ENCODE measurements at regions not wholly inside any gene's neighbourhood (a gene's known extent, or its start where the extent isn't known, plus 50 kb on each side); places are given as distances from the start of the nearest gene placed in this dataset.

DNA sequence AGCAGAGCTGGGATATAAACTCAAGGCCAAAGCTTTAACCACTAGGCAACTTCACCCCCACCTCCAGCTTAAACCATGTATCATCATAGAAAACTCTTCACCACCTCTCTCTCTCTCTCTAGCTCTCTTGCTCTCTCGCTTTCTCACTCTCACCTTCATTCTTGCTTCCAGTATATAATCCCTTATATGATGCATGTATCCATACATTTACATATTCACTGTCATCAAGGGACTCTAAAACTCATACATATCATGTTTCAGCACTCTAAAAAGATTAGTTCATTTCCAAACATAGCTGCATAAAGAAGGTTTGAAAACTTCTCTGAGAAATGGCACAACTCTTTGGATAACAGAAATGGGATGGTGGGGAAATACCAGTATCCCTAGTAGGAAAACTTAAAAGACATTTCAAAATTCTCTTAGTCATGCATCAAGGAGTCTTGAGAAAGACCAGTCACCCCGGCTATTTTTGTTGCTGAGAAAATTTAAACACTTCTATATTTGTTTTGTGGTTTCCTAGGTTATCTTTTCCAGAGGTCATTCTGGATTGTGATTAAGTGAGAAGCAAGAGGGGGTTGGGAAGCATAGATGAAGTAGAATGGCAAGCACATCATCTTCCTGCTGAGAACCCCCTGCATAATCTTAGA is 447.8 kb upstream of the THBS1 start:
- in situ Hi-C loops (cut with HindIII; ENCODE audit: low pct_unique_long_range_greater_than_20kb, low sequenced_read_pairs) = no loop called here

DNA sequence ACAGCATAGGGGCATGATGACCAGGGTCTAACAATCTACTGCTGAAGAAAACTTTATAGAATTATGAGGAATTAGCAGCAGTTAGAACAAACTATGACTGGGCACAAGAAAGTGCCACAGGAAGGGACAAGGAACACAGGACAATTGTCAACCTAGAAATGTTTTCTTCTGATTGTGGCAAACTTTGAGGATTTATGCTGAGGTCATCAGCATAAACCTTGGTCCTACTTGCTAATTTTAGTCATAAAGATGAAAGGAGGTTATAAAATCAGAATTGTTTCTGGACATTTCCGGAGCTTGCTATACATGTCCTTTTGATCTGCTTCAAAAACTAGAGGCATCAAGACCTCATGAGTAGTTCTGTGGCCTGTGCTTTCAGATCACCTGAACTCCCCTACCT is 446.6 kb upstream of the THBS1 start:
- Histone ChIP-seq H3K9me3 (ENCODE audit: control insufficient read depth, insufficient read depth, low read depth, low read length) (0 out of 2 replicates have a peak, but pooled peaks cover 6% of the 10 kb centered on the region), H3K27ac (ENCODE audit: low read length) (peak overlapping the region; percentile 21; the same call in 1 of the 2 replicates), H3K27me3 (ENCODE audit: control insufficient read depth, insufficient read depth, low read length) (no peaks in the 10 kb centered on the region), H3K4me1 (ENCODE audit: control insufficient read depth, insufficient read depth, low read length) (peaks cover 2% of the 10 kb centered on the region), H3K4me3 (ENCODE audit: low read depth in 2 of 2, low read length in 2 of 2) (no peak overlapping the region), H3K36me3 (ENCODE audit: control insufficient read depth, insufficient read depth, low read length) (no peaks in the 10 kb centered on the region)
- in situ Hi-C loops (cut with HindIII; ENCODE audit: low pct_unique_long_range_greater_than_20kb, low sequenced_read_pairs) (no loop called here), intact Hi-C loops (cut with micrococcal nuclease; ENCODE audit: unreplicated experiment) (no loop called here)
- no peak for ATAC-seq
- TF ChIP-seq TCF7L2 (IDR thresholded peaks at IDR 0.05; ENCODE audit: low read depth, low read length) (no peak), SIN3A (IDR thresholded peaks at IDR 0.05; ENCODE audit: borderline replicate concordance, insufficient read depth, low read depth, low read length) (no peak), POLR2AphosphoS5 (IDR thresholded peaks at IDR 0.05; ENCODE audit: low read depth, low read length) (no peak)
- TF ChIP-seq, protein P1, sequence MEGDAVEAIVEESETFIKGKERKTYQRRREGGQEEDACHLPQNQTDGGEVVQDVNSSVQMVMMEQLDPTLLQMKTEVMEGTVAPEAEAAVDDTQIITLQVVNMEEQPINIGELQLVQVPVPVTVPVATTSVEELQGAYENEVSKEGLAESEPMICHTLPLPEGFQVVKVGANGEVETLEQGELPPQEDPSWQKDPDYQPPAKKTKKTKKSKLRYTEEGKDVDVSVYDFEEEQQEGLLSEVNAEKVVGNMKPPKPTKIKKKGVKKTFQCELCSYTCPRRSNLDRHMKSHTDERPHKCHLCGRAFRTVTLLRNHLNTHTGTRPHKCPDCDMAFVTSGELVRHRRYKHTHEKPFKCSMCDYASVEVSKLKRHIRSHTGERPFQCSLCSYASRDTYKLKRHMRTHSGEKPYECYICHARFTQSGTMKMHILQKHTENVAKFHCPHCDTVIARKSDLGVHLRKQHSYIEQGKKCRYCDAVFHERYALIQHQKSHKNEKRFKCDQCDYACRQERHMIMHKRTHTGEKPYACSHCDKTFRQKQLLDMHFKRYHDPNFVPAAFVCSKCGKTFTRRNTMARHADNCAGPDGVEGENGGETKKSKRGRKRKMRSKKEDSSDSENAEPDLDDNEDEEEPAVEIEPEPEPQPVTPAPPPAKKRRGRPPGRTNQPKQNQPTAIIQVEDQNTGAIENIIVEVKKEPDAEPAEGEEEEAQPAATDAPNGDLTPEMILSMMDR (IDR thresholded peaks at IDR 0.05) = no peak
- TF ChIP-seq, protein P2, sequence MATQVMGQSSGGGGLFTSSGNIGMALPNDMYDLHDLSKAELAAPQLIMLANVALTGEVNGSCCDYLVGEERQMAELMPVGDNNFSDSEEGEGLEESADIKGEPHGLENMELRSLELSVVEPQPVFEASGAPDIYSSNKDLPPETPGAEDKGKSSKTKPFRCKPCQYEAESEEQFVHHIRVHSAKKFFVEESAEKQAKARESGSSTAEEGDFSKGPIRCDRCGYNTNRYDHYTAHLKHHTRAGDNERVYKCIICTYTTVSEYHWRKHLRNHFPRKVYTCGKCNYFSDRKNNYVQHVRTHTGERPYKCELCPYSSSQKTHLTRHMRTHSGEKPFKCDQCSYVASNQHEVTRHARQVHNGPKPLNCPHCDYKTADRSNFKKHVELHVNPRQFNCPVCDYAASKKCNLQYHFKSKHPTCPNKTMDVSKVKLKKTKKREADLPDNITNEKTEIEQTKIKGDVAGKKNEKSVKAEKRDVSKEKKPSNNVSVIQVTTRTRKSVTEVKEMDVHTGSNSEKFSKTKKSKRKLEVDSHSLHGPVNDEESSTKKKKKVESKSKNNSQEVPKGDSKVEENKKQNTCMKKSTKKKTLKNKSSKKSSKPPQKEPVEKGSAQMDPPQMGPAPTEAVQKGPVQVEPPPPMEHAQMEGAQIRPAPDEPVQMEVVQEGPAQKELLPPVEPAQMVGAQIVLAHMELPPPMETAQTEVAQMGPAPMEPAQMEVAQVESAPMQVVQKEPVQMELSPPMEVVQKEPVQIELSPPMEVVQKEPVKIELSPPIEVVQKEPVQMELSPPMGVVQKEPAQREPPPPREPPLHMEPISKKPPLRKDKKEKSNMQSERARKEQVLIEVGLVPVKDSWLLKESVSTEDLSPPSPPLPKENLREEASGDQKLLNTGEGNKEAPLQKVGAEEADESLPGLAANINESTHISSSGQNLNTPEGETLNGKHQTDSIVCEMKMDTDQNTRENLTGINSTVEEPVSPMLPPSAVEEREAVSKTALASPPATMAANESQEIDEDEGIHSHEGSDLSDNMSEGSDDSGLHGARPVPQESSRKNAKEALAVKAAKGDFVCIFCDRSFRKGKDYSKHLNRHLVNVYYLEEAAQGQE (IDR thresholded peaks at IDR 0.05; ENCODE audit: insufficient read depth in 1 of 2, low read depth in 2 of 2, low read length in 1 of 2) = no peak
- no TSS peak for BruUV-seq (replicated peaks)
- DNase-seq (ENCODE audit: low read depth, low spot score) = no peak
- POLR2A ChIA-PET = no interaction called here
- CTCF ChIA-PET = no interaction called here

More for the DNA sequence above, 447.8 kb upstream of the THBS1 start:
- Histone ChIP-seq H3K4me3 (ENCODE audit: low read depth in 2 of 2, low read length in 2 of 2) (no peak overlapping the region), H3K27me3 (ENCODE audit: control insufficient read depth, insufficient read depth, low read length) (no peaks in the 10 kb centered on the region), H3K36me3 (ENCODE audit: control insufficient read depth, insufficient read depth, low read length) (no peaks in the 10 kb centered on the region), H3K27ac (ENCODE audit: low read length) (no peak overlapping the region), H3K9me3 (ENCODE audit: control insufficient read depth, insufficient read depth, low read depth, low read length) (0 out of 2 replicates have a peak, but pooled peaks cover 6% of the 10 kb centered on the region), H3K4me1 (ENCODE audit: control insufficient read depth, insufficient read depth, low read length) (peaks cover 14% of the 10 kb centered on the region)
- no TSS peak for BruUV-seq (replicated peaks)
- TF ChIP-seq SIN3A (IDR thresholded peaks at IDR 0.05; ENCODE audit: borderline replicate concordance, insufficient read depth, low read depth, low read length) = no peak
- TF ChIP-seq TCF7L2 (IDR thresholded peaks at IDR 0.05; ENCODE audit: low read depth, low read length) = no peak
- no peak for TF ChIP-seq POLR2AphosphoS5 (IDR thresholded peaks at IDR 0.05; ENCODE audit: low read depth, low read length)
- DNase-seq (ENCODE audit: low read depth, low spot score) (no peak), ATAC-seq (no peak)
- POLR2A ChIA-PET = no interaction called here
- CTCF ChIA-PET = no interaction called here
- intact Hi-C loops (cut with micrococcal nuclease; ENCODE audit: unreplicated experiment) = no loop called here

DNA sequence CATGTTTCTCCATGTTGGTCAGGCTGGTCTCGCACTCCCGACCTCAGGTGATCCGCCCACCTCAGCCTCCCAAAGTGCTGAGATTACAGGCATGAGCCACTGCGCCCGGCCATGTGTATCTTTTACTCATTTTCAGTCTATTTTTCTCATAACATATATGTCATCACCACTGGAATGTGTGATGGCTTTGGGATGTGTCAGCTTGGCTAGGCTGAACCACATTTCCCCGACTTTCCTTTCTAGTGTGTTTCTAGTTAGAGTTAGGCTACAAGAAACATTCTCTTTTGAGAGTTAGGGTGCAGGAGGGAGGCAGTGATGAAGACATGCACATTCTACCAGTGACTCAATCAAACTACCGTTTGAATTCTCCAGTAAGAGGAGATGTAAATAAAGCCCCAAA is 444.9 kb upstream of the THBS1 start:
- in situ Hi-C loops (cut with HindIII; ENCODE audit: low pct_unique_long_range_greater_than_20kb, low sequenced_read_pairs) = no loop called here
- no peak for DNase-seq (ENCODE audit: low read depth, low spot score)
- intact Hi-C loops (cut with micrococcal nuclease; ENCODE audit: unreplicated experiment) = no loop called here
- ChIA-PET POLR2A (no interaction called here), CTCF (no interaction called here)
- no peak for ATAC-seq
- no peak overlapping the region for H3K4me3 ChIP-seq (ENCODE audit: low read depth in 2 of 2, low read length in 2 of 2)
- no peak for TF ChIP-seq POLR2AphosphoS5 (IDR thresholded peaks at IDR 0.05; ENCODE audit: low read depth, low read length)
- no peak for TF ChIP-seq SIN3A (IDR thresholded peaks at IDR 0.05; ENCODE audit: borderline replicate concordance, insufficient read depth, low read depth, low read length)
- TF ChIP-seq, protein P2 (IDR thresholded peaks at IDR 0.05; ENCODE audit: insufficient read depth in 1 of 2, low read depth in 2 of 2, low read length in 1 of 2) = no peak
- no peak for TF ChIP-seq TCF7L2 (IDR thresholded peaks at IDR 0.05; ENCODE audit: low read depth, low read length)
- TF ChIP-seq, protein P1 (IDR thresholded peaks at IDR 0.05) = no peak
- no peaks in the 10 kb centered on the region for H3K9me3 ChIP-seq (ENCODE audit: control insufficient read depth, insufficient read depth, low read depth, low read length)
- H3K4me1 ChIP-seq (ENCODE audit: control insufficient read depth, insufficient read depth, low read length) = peaks cover 7% of the 10 kb centered on the region; the same call in 1 of the 2 replicates
- no peaks in the 10 kb centered on the region for H3K27me3 ChIP-seq (ENCODE audit: control insufficient read depth, insufficient read depth, low read length)
- no TSS peak for BruUV-seq (replicated peaks)
- H3K27ac ChIP-seq (ENCODE audit: low read length) = no peak overlapping the region
- no peaks in the 10 kb centered on the region for H3K36me3 ChIP-seq (ENCODE audit: control insufficient read depth, insufficient read depth, low read length)

Measured in Panc1 (cell line).